ENCODE measurements at regions not wholly inside any gene's neighbourhood (a gene's known extent, or its start where the extent isn't known, plus 50 kb on each side); places are given as distances from the start of the nearest gene placed in this dataset.

- TF ChIP-seq CTCF (IDR thresholded peaks at IDR 0.05; ENCODE audit: insufficient read depth, low read depth, low read length), result no peak
- no peak for TF ChIP-seq EZH2 (IDR thresholded peaks at IDR 0.05; ENCODE audit: insufficient read depth, low read length)
Observed at GRCh38 chr3:19792388-19792787, 141.6 kb downstream of the EFHB start.
